Activated CD4-positive, alpha-beta memory T cell treated with anti-CD3 and anti-CD28 coated beads, Interleukin-2, amount 10 ng/mL, durations not matched to agents 7 days and 5 days (primary cell): ENCODE measurements at regions not wholly inside any gene's neighbourhood (a gene's known extent, or its start where the extent isn't known, plus 50 kb on each side); places are given as distances from the start of the nearest gene placed in this dataset.
"Not testable (repeated sequence)": the region's sequence is repeated elsewhere in the genome, so short reads cannot be mapped to it uniquely, and the experiment has no call there.

Source experiments
- CTCF ChIA-PET: fragments of 350-600 bp; sonication (Branson Sonifier 250); formaldehyde crosslinking; loops from one replicate; lab custom pipeline; 2021; ENCODE audit warnings: antibody characterized with exemption, inconsistent platforms; lab: Charles Lee
- POLR2A ChIA-PET: fragments of 350-600 bp; sonication (Branson Sonifier 250); formaldehyde crosslinking; loops from one replicate; lab custom pipeline; 2021; ENCODE audit warnings: antibody characterized with exemption; lab: Charles Lee
- DNase-seq: peaks from one replicate; pipeline ENCODE4 v3.0.0-alpha.2; 2020
- H3K27ac Mint-ChIP-seq: one replicate; pipeline ENCODE4 v1.8.0; 2021; ENCODE audit warnings: mild to moderate bottlenecking, mixed read lengths
- H3K27me3 Mint-ChIP-seq: one replicate; pipeline ENCODE4 v1.8.0; 2021; ENCODE audit warnings: mixed read lengths
- H3K36me3 Mint-ChIP-seq: one replicate; pipeline ENCODE4 v1.8.0; 2021; ENCODE audit warnings: low read depth, mixed read lengths
- H3K4me1 Mint-ChIP-seq: one replicate; pipeline ENCODE4 v1.8.0; 2021; ENCODE audit warnings: mixed read lengths
- H3K4me3 Mint-ChIP-seq: one replicate; pipeline ENCODE4 v1.8.0; 2021; ENCODE audit warnings: mild to moderate bottlenecking, mixed read lengths
- H3K9me3 Mint-ChIP-seq: one replicate; pipeline ENCODE4 v1.8.0; 2021; ENCODE audit warnings: mixed read lengths

- H3K4me1 Mint-ChIP-seq: no peaks in the 10 kb centered on the region
- DNase-seq: no peak
- H3K4me3 Mint-ChIP-seq: no peak overlapping the region
- no peaks in the 10 kb centered on the region for H3K9me3 Mint-ChIP-seq
- ChIA-PET POLR2A (no interaction called here), CTCF (no interaction called here)
- H3K27me3 Mint-ChIP-seq: no peaks in the 10 kb centered on the region
- H3K36me3 Mint-ChIP-seq: no peaks in the 10 kb centered on the region
- H3K27ac Mint-ChIP-seq: no peak overlapping the region
Observed at GRCh38 chr7:66741-67140, 125.6 kb upstream of the FAM20C start.

- POLR2A ChIA-PET: no interaction called here
- no peaks in the 10 kb centered on the region for H3K9me3 Mint-ChIP-seq
- no peaks in the 10 kb centered on the region for H3K36me3 Mint-ChIP-seq
- H3K4me1 Mint-ChIP-seq: no peaks in the 10 kb centered on the region
- no peaks in the 10 kb centered on the region for H3K27me3 Mint-ChIP-seq
- no peak overlapping the region for H3K27ac Mint-ChIP-seq
- H3K4me3 Mint-ChIP-seq: no peak overlapping the region
- CTCF ChIA-PET: no interaction called here
- no peak for DNase-seq
Observed at GRCh38 chr7:67661-68395, 124.5 kb upstream of the FAM20C start.

- ChIA-PET POLR2A (no interaction called here), CTCF (no interaction called here)
- Mint-ChIP-seq H3K27me3 (no peaks in the 10 kb centered on the region), H3K9me3 (no peaks in the 10 kb centered on the region), H3K4me3 (no peak overlapping the region), H3K4me1 (no peaks in the 10 kb centered on the region), H3K36me3 (no peaks in the 10 kb centered on the region), H3K27ac (no peak overlapping the region)
- DNase-seq: no peak
Observed at GRCh38 chr7:68629-69028, 123.7 kb upstream of the FAM20C start.

GRCh38 chr7:69052-69451 lies 123.3 kb upstream of the FAM20C start:
- H3K36me3 Mint-ChIP-seq, H3K27me3 Mint-ChIP-seq, POLR2A ChIA-PET, H3K4me3 Mint-ChIP-seq, H3K4me1 Mint-ChIP-seq, CTCF ChIA-PET, DNase-seq, H3K9me3 Mint-ChIP-seq, H3K27ac Mint-ChIP-seq: not testable (repeated sequence)

GRCh38 chr7:69499-70123 lies 122.8 kb upstream of the FAM20C start:
- POLR2A ChIA-PET, H3K4me3 Mint-ChIP-seq, H3K9me3 Mint-ChIP-seq, CTCF ChIA-PET, H3K36me3 Mint-ChIP-seq, DNase-seq, H3K4me1 Mint-ChIP-seq, H3K27me3 Mint-ChIP-seq, H3K27ac Mint-ChIP-seq: not testable (repeated sequence)

GRCh38 chr7:70207-70606 lies 122.2 kb upstream of the FAM20C start:
- DNase-seq, H3K4me1 Mint-ChIP-seq, H3K4me3 Mint-ChIP-seq, H3K36me3 Mint-ChIP-seq, CTCF ChIA-PET, H3K27me3 Mint-ChIP-seq, H3K27ac Mint-ChIP-seq, POLR2A ChIA-PET, H3K9me3 Mint-ChIP-seq: not testable (repeated sequence)

GRCh38 chr7:70989-71388 lies 121.4 kb upstream of the FAM20C start:
- H3K27me3 Mint-ChIP-seq, H3K4me3 Mint-ChIP-seq, CTCF ChIA-PET, H3K9me3 Mint-ChIP-seq, H3K36me3 Mint-ChIP-seq, POLR2A ChIA-PET, H3K27ac Mint-ChIP-seq, H3K4me1 Mint-ChIP-seq, DNase-seq: not testable (repeated sequence)

GRCh38 chr7:72266-73057 lies 119.9 kb upstream of the FAM20C start:
- DNase-seq, H3K27ac Mint-ChIP-seq, POLR2A ChIA-PET, H3K36me3 Mint-ChIP-seq, H3K4me3 Mint-ChIP-seq, H3K27me3 Mint-ChIP-seq, H3K9me3 Mint-ChIP-seq, CTCF ChIA-PET, H3K4me1 Mint-ChIP-seq: not testable (repeated sequence)

GRCh38 chr7:73058-73331 lies 119.4 kb upstream of the FAM20C start:
- DNase-seq, H3K4me3 Mint-ChIP-seq, H3K36me3 Mint-ChIP-seq, H3K27me3 Mint-ChIP-seq, H3K27ac Mint-ChIP-seq, CTCF ChIA-PET, H3K4me1 Mint-ChIP-seq, POLR2A ChIA-PET, H3K9me3 Mint-ChIP-seq: not testable (repeated sequence)

- H3K36me3 Mint-ChIP-seq, H3K27ac Mint-ChIP-seq, H3K27me3 Mint-ChIP-seq, POLR2A ChIA-PET, DNase-seq, CTCF ChIA-PET, H3K4me1 Mint-ChIP-seq, H3K4me3 Mint-ChIP-seq, H3K9me3 Mint-ChIP-seq: not testable (repeated sequence)
Observed at GRCh38 chr7:74008-74540, 118.3 kb upstream of the FAM20C start.

- H3K4me1 Mint-ChIP-seq, H3K27ac Mint-ChIP-seq, H3K4me3 Mint-ChIP-seq, POLR2A ChIA-PET, DNase-seq, H3K9me3 Mint-ChIP-seq, H3K36me3 Mint-ChIP-seq, H3K27me3 Mint-ChIP-seq, CTCF ChIA-PET: not testable (repeated sequence)
Observed at GRCh38 chr7:75511-75910, 116.9 kb upstream of the FAM20C start.

GRCh38 chr7:76202-76601 lies 116.2 kb upstream of the FAM20C start:
- POLR2A ChIA-PET, H3K36me3 Mint-ChIP-seq, DNase-seq, H3K27me3 Mint-ChIP-seq, H3K27ac Mint-ChIP-seq, H3K4me3 Mint-ChIP-seq, H3K4me1 Mint-ChIP-seq, H3K9me3 Mint-ChIP-seq, CTCF ChIA-PET: not testable (repeated sequence)

GRCh38 chr7:76829-77395 lies 115.5 kb upstream of the FAM20C start:
- H3K4me3 Mint-ChIP-seq, H3K27ac Mint-ChIP-seq, H3K27me3 Mint-ChIP-seq, CTCF ChIA-PET, POLR2A ChIA-PET, H3K9me3 Mint-ChIP-seq, DNase-seq, H3K4me1 Mint-ChIP-seq, H3K36me3 Mint-ChIP-seq: not testable (repeated sequence)
